ENCODE measurements at regions not wholly inside any gene's neighbourhood (a gene's known extent, or its start where the extent isn't known, plus 50 kb on each side); places are given as distances from the start of the nearest gene placed in this dataset.

- no peak overlapping the region for H3K4me3 ChIP-seq
- H3K9me3 ChIP-seq, result no peaks in the 10 kb centered on the region
- no peaks in the 10 kb centered on the region for H3K36me3 ChIP-seq
- H3K27ac ChIP-seq, result no peak overlapping the region
- no peaks in the 10 kb centered on the region for H3K4me1 ChIP-seq
- TF ChIP-seq CTCF (IDR thresholded peaks at IDR 0.05) (no peak), POLR2A (IDR thresholded peaks at IDR 0.05) (no peak)
- no peaks in the 10 kb centered on the region for H3K27me3 ChIP-seq
- intact Hi-C loops (cut with DNase I; ENCODE audit: low total_unique reads), result no loop called here
- no peak for DNase-seq
Observed at GRCh38 chr13:99832347-99832746, 139.2 kb downstream of the ZIC5 start.

GRCh38 chr13:99830931-99831330, 140.6 kb downstream of the ZIC5 start:
- intact Hi-C loops (cut with DNase I; ENCODE audit: low total_unique reads), result no loop called here
- Histone ChIP-seq H3K9me3 (no peaks in the 10 kb centered on the region), H3K27me3 (no peaks in the 10 kb centered on the region), H3K4me3 (no peak overlapping the region), H3K4me1 (no peaks in the 10 kb centered on the region), H3K27ac (no peak overlapping the region), H3K36me3 (no peaks in the 10 kb centered on the region)
- TF ChIP-seq CTCF (IDR thresholded peaks at IDR 0.05) (no peak), POLR2A (IDR thresholded peaks at IDR 0.05) (no peak)
- no peak for DNase-seq

- no peaks in the 10 kb centered on the region for H3K9me3 ChIP-seq
- H3K27me3 ChIP-seq, result no peaks in the 10 kb centered on the region
- no peak overlapping the region for H3K4me3 ChIP-seq
- no peak for TF ChIP-seq CTCF (IDR thresholded peaks at IDR 0.05)
- TF ChIP-seq POLR2A (IDR thresholded peaks at IDR 0.05), result no peak
- intact Hi-C loops (cut with DNase I; ENCODE audit: low total_unique reads), result no loop called here
- no peaks in the 10 kb centered on the region for H3K36me3 ChIP-seq
- no peak overlapping the region for H3K27ac ChIP-seq
- no peaks in the 10 kb centered on the region for H3K4me1 ChIP-seq
- no peak for DNase-seq
Observed at GRCh38 chr13:99829593-99830239, 141.9 kb downstream of the ZIC5 start.

- intact Hi-C loops (cut with DNase I; ENCODE audit: low total_unique reads), result no loop called here
- no peak overlapping the region for H3K4me3 ChIP-seq
- no peaks in the 10 kb centered on the region for H3K9me3 ChIP-seq
- TF ChIP-seq POLR2A (IDR thresholded peaks at IDR 0.05), result no peak
- no peak for TF ChIP-seq CTCF (IDR thresholded peaks at IDR 0.05)
- H3K27ac ChIP-seq, result no peak overlapping the region
- no peaks in the 10 kb centered on the region for H3K4me1 ChIP-seq
- H3K36me3 ChIP-seq, result no peaks in the 10 kb centered on the region
- no peak for DNase-seq
- H3K27me3 ChIP-seq, result no peaks in the 10 kb centered on the region
Observed at GRCh38 chr13:99829161-99829560, 142.4 kb downstream of the ZIC5 start.

- Histone ChIP-seq H3K36me3 (no peaks in the 10 kb centered on the region), H3K9me3 (no peaks in the 10 kb centered on the region), H3K4me3 (no peak overlapping the region), H3K4me1 (no peaks in the 10 kb centered on the region), H3K27ac (no peak overlapping the region), H3K27me3 (no peaks in the 10 kb centered on the region)
- TF ChIP-seq CTCF (IDR thresholded peaks at IDR 0.05) (no peak), POLR2A (IDR thresholded peaks at IDR 0.05) (no peak)
- intact Hi-C loops (cut with DNase I; ENCODE audit: low total_unique reads), result no loop called here
- DNase-seq, result no peak
Observed at GRCh38 chr13:99828735-99829134, 142.8 kb downstream of the ZIC5 start.

Data from uterus (tissue), 3 donors.